Suprapubic skin (tissue), 4 donors: ENCODE measurements at regions not wholly inside any gene's neighbourhood (a gene's known extent, or its start where the extent isn't known, plus 50 kb on each side); places are given as distances from the start of the nearest gene placed in this dataset.

Source experiments
- CTCF ChIP-seq, 2 donors: fragments of 200-600 bp in 1 of 2; fragments of 450-650 bp in 1 of 2; sonication (generic) in 1 of 2; IDR thresholded peaks; one replicate each; pipeline ENCODE4 v1.5.1; 2016 to 2019; ENCODE audit warnings: antibody characterized with exemption in 2 of 2, mild to moderate bottlenecking in 1 of 2, moderate library complexity in 1 of 2
- EP300 ChIP-seq: sonication (generic); formaldehyde crosslinking; IDR thresholded peaks from one replicate; pipeline ENCODE4 v1.6.1; 2017; ENCODE audit warnings: antibody characterized with exemption
- POLR2A ChIP-seq, 2 donors: fragments of 450-650 bp; IDR thresholded peaks; one replicate each; pipeline ENCODE4 v1.6.1; 2017; ENCODE audit warnings: antibody characterized with exemption in 2 of 2, mild to moderate bottlenecking in 2 of 2, moderate library complexity in 2 of 2
- POLR2AphosphoS5 ChIP-seq, 3 donors: sonication (generic); formaldehyde crosslinking; IDR thresholded peaks; one replicate each; pipeline ENCODE4 v1.6.1; 2017; ENCODE audit warnings: antibody characterized with exemption in 3 of 3

- TF ChIP-seq CTCF (IDR thresholded peaks at IDR 0.05) (no peak), EP300 (no peak), POLR2AphosphoS5 (IDR thresholded peaks at IDR 0.05) (no peak), POLR2A (IDR thresholded peaks at IDR 0.05) (no peak)
These were observed 52.9 kb upstream of the MLN start for GRCh38 chr6:33856655-33857054.
